ENCODE measurements at regions not wholly inside any gene's neighbourhood (a gene's known extent, or its start where the extent isn't known, plus 50 kb on each side); places are given as distances from the start of the nearest gene placed in this dataset.

DNA sequence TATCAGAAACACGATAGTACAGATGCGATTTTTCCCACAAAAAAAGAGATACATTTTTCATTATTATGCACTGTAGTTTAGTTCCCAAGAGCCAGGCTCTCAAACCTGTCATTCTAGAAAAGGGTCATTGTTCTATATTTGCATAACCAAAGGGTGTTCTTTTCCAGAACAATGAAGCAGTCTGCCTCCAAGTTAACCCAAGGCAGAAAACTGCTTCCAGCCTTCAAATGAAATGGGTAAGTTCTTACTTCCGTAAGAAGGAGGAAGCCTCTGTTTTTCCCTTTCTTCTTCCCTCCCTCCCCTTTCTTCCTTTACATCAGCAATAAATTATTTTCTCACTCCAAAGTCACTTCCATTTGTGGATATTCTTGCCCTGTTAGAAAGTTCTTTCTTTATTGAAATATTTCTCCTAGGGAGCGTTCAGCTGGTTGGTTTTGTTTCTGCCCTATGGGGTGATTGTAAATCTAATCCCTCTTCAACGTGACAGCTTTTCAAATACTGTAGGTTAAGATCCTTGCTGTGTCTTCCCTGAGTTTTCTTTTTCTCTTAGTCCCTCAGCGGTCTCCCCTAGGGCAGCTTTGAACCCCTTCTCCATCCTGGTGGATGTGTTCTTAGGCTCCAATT lies 77.3 kb upstream of the PTGFRN start:
- TF ChIP-seq, protein P1, sequence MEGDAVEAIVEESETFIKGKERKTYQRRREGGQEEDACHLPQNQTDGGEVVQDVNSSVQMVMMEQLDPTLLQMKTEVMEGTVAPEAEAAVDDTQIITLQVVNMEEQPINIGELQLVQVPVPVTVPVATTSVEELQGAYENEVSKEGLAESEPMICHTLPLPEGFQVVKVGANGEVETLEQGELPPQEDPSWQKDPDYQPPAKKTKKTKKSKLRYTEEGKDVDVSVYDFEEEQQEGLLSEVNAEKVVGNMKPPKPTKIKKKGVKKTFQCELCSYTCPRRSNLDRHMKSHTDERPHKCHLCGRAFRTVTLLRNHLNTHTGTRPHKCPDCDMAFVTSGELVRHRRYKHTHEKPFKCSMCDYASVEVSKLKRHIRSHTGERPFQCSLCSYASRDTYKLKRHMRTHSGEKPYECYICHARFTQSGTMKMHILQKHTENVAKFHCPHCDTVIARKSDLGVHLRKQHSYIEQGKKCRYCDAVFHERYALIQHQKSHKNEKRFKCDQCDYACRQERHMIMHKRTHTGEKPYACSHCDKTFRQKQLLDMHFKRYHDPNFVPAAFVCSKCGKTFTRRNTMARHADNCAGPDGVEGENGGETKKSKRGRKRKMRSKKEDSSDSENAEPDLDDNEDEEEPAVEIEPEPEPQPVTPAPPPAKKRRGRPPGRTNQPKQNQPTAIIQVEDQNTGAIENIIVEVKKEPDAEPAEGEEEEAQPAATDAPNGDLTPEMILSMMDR (IDR thresholded peaks at IDR 0.05; ENCODE audit: poor library complexity) = no peak
- no peak for TF ChIP-seq EZH2 (IDR thresholded peaks at IDR 0.05; ENCODE audit: borderline replicate concordance)
- no peak for TF ChIP-seq EZH2phosphoT487 (IDR thresholded peaks at IDR 0.05; ENCODE audit: low read depth, severe bottlenecking, unreplicated experiment)
